HCT116 (cell line): ENCODE measurements at regions not wholly inside any gene's neighbourhood (a gene's known extent, or its start where the extent isn't known, plus 50 kb on each side); places are given as distances from the start of the nearest gene placed in this dataset.

Source experiments
- ATF3 ChIP-seq: IDR thresholded peaks from 2 replicates; pipeline ENCODE4 v1.6.1; 2012
- CTCF ChIP-seq, 3 experiments: fragments of 200-600 bp in 1 of 3; sonication (generic) in 1 of 3; IDR thresholded peaks in 2 of 3; conservative IDR thresholded peaks in 1 of 3; 2 replicates each; pipeline ENCODE4 v1.5.1; 2012 to 2017; ENCODE audit warnings: low read depth in 2 of 3, low read length in 2 of 3, antibody characterized with exemption in 1 of 3, borderline replicate concordance in 1 of 3, control low read depth in 1 of 3, mild to moderate bottlenecking in 1 of 3, mixed read lengths in 1 of 3, mixed run types in 1 of 3, moderate library complexity in 1 of 3; ENCODE audit not compliant: insufficient read depth in 1 of 3
- EZH2 ChIP-seq: fragments of 200-600 bp; sonication (generic); IDR thresholded peaks from 2 replicates; pipeline ENCODE4 v1.6.1; 2017; ENCODE audit warnings: antibody characterized with exemption, mixed run types
- JUND ChIP-seq: IDR thresholded peaks from 2 replicates; pipeline ENCODE4 v1.6.1; 2012
- MAX ChIP-seq: IDR thresholded peaks from 2 replicates; pipeline ENCODE4 v1.6.1; 2012
- POLR2A ChIP-seq: IDR thresholded peaks from 2 replicates; pipeline ENCODE4 v1.7.0; 2011; ENCODE audit warnings: borderline replicate concordance; ENCODE audit not compliant: insufficient read depth, insufficient read length; ENCODE audit errors: extremely low read depth
- POLR2AphosphoS5 ChIP-seq: IDR thresholded peaks from 2 replicates; pipeline ENCODE4 v1.6.1; 2011; ENCODE audit warnings: mild to moderate bottlenecking, low read depth, low read length, moderate library complexity
- RAD21 ChIP-seq: IDR thresholded peaks from 2 replicates; pipeline ENCODE4 v1.6.1; 2012; ENCODE audit warnings: low read depth, mild to moderate bottlenecking
- SP1 ChIP-seq: IDR thresholded peaks from 2 replicates; pipeline ENCODE4 v1.6.1; 2012; ENCODE audit warnings: low read depth
- SRF ChIP-seq: IDR thresholded peaks from 2 replicates; pipeline ENCODE4 v1.6.1; 2012; ENCODE audit warnings: low read depth
- YY1 ChIP-seq: IDR thresholded peaks from 2 replicates; pipeline ENCODE4 v1.6.1; 2011; ENCODE audit warnings: low read length, low read depth, moderate library complexity, mild to moderate bottlenecking; ENCODE audit not compliant: insufficient replicate concordance; ENCODE audit errors: extremely low read depth

- TF ChIP-seq CTCF (IDR thresholded peaks at IDR 0.05 in 2 of 3, conservative IDR thresholded peaks at IDR 0.05 in 1 of 3; ENCODE audit: borderline replicate concordance in 1 of 3, insufficient read depth in 1 of 3, low read depth in 2 of 3, low read length in 2 of 3) = no peak
- no peak for TF ChIP-seq SP1
- TF ChIP-seq SRF = no peak
- no peak for TF ChIP-seq RAD21
- TF ChIP-seq POLR2A = no peak
- no peak for TF ChIP-seq POLR2AphosphoS5
- no peak for TF ChIP-seq EZH2
- no peak for TF ChIP-seq MAX
- TF ChIP-seq ATF3 = no peak
- no peak for TF ChIP-seq JUND
- TF ChIP-seq YY1 = no peak
Measured at GRCh38 chr16:54703339-54703738, 227.3 kb upstream of the IRX5 start.
